PC-9 (cell line): ENCODE measurements at regions not wholly inside any gene's neighbourhood (a gene's known extent, or its start where the extent isn't known, plus 50 kb on each side); places are given as distances from the start of the nearest gene placed in this dataset.

Experiments used
- BruUV-seq: library from RNA; stranded (reverse); fragments of 400-500 nt; replicated peaks from 2 replicates; lab custom pipeline; 2021; lab: Mats Ljungman, UMichigan
- CTCF ChIA-PET: fragments of 300-600 bp; sonication (Branson Sonifier 250); formaldehyde crosslinking; loops from one replicate; lab custom pipeline; 2022; ENCODE audit warnings: antibody characterized with exemption; lab: Charles Lee
- POLR2A ChIA-PET: fragments of 300-600 bp; sonication (Branson Sonifier 250); formaldehyde crosslinking; loops from one replicate; lab custom pipeline; 2022; ENCODE audit warnings: antibody characterized with exemption; ENCODE audit not compliant: unreplicated experiment; lab: Charles Lee
- DNase-seq, 2 experiments: peaks; one replicate each; pipeline versions ENCODE4 v3.0.0 to v3.0.0-alpha.2; 2015 to 2022; ENCODE audit warnings: mixed read lengths in 1 of 2
- H2AFZ ChIP-seq: fragments of 200-600 bp; sonication (generic); 2 replicates; pipeline ENCODE4 v1.8.1; 2017; ENCODE audit warnings: antibody characterized with exemption
- H3F3A ChIP-seq: fragments of 200-600 bp; sonication (generic); 2 replicates; pipeline ENCODE4 v1.8.1; 2017; ENCODE audit warnings: antibody characterized with exemption, mild to moderate bottlenecking, low read depth; ENCODE audit not compliant: insufficient read depth
- H3K27ac ChIP-seq: fragments of 200-600 bp; sonication (generic); 2 replicates; pipeline ENCODE4 v1.6.1; 2016; ENCODE audit warnings: mixed run types
- H3K27me3 ChIP-seq: fragments of 200-600 bp; sonication (generic); 2 replicates; pipeline ENCODE4 v1.6.1; 2016; ENCODE audit warnings: low read depth, mixed run types; ENCODE audit not compliant: insufficient read depth
- H3K36me3 ChIP-seq: fragments of 200-600 bp; sonication (generic); 2 replicates; pipeline ENCODE4 v1.6.1; 2016; ENCODE audit warnings: low read depth, mixed run types
- H3K4me1 ChIP-seq: fragments of 200-600 bp; sonication (generic); replicated peaks from 2 replicates; pipeline ENCODE4 v1.6.1; 2016; ENCODE audit warnings: mixed run types; ENCODE audit not compliant: insufficient read depth
- H3K4me2 ChIP-seq: fragments of 200-600 bp; sonication (generic); 2 replicates; pipeline ENCODE4 v1.6.1; 2017; ENCODE audit warnings: mixed run types
- H3K4me3 ChIP-seq: fragments of 200-600 bp; sonication (generic); 2 replicates; pipeline ENCODE4 v1.6.1; 2016; ENCODE audit warnings: mixed run types
- H3K79me2 ChIP-seq: fragments of 200-600 bp; sonication (generic); 2 replicates; pipeline ENCODE4 v1.6.1; 2017; ENCODE audit warnings: low read depth, mixed run types
- H3K9me2 ChIP-seq: fragments of 200-600 bp; sonication (generic); 2 replicates; pipeline ENCODE4 v1.8.1; 2017; ENCODE audit warnings: mild to moderate bottlenecking; ENCODE audit not compliant: insufficient read depth
- H3K9me3 ChIP-seq: fragments of 200-600 bp; sonication (generic); 2 replicates; pipeline ENCODE4 v1.8.1; 2016; ENCODE audit warnings: low read depth; ENCODE audit not compliant: insufficient read depth
- H4K20me1 ChIP-seq: fragments of 200-600 bp; sonication (generic); 2 replicates; pipeline ENCODE4 v1.8.1; 2017; ENCODE audit not compliant: insufficient read depth
- CTCF ChIP-seq: fragments of 200-600 bp; sonication (generic); conservative IDR thresholded peaks from 2 replicates; pipeline ENCODE4 v1.6.1; 2017; ENCODE audit warnings: mixed run types, antibody characterized with exemption, mild to moderate bottlenecking, moderate library complexity
- EZH2 ChIP-seq: fragments of 200-600 bp; sonication (generic); IDR thresholded peaks from 2 replicates; pipeline ENCODE4 v1.8.0; 2017; ENCODE audit warnings: antibody characterized with exemption, low read depth
- intact Hi-C: fragments of 100-400 bp; cut with micrococcal nuclease; formaldehyde crosslinking; loops from one replicate; pipeline ENCODE4 v1.10.0; 2022; ENCODE audit not compliant: unreplicated experiment

DNA sequence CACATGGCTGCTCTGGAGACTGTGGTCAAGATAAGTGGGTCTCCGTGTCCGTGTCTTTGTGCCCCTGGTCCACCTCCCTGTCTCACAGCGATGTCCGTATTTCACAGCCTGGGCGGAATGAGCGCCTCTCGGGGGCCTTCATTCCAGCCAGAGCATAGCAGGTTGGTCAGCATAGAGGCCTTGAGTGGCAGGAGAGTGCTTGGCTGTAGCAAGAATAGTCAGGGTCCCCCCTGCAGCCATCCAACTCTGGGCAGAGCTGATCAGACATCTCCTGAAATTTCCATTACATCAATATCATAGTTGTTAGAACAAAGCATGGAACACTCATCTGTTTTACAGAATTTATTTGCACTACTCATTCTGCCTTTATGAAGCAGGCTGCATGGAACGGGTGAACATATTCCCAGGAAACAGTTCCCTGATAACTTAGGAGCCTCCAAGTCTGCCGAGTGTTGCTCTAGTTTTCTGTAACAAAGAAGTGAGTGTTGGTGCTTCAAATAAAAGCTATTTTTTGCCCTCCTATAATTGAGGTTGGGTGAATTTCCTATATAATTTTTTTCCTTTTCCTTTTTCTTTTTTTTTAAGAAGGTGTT is 255.3 kb downstream of the INHBA start:
- Histone ChIP-seq H3K9me2 (no peaks in the 10 kb centered on the region), H3K36me3 (no peaks in the 10 kb centered on the region), H3K27ac (no peak overlapping the region), H3K4me2 (no peak overlapping the region), H3K4me3 (no peak overlapping the region), H2AFZ (no peak overlapping the region), H3F3A (no peaks in the 10 kb centered on the region), H3K27me3 (no peaks in the 10 kb centered on the region), H4K20me1 (no peaks in the 10 kb centered on the region), H3K4me1 (peaks cover 16% of the 10 kb centered on the region), H3K9me3 (peaks cover 10% of the 10 kb centered on the region; the same call in 1 of the 2 replicates), H3K79me2 (no peaks in the 10 kb centered on the region)
- intact Hi-C loops = no loop called here
- ChIA-PET CTCF (interaction anchor here (0.6 kb wide), 1 partner anchor 363 kb away, joined by 6 read pairs; no protein-coding TSS in a partner anchor), POLR2A (no interaction called here)
- TF ChIP-seq EZH2 (no peak), CTCF (no peak)
- BruUV-seq = no TSS peak
- no peak for DNase-seq

GRCh38 chr7:41446606-41447449 is 256.1 kb downstream of the INHBA start:
- TF ChIP-seq CTCF (no peak), EZH2 (no peak)
- H3K9me2 ChIP-seq = no peaks in the 10 kb centered on the region
- intact Hi-C loops = no loop called here
- DNase-seq = no peak
- H3K27me3 ChIP-seq = no peaks in the 10 kb centered on the region
- peaks cover 10% of the 10 kb centered on the region; the same call in 1 of the 2 replicates for H3K9me3 ChIP-seq
- H3K4me2 ChIP-seq = no peak overlapping the region
- H3K4me3 ChIP-seq = no peak overlapping the region
- no peaks in the 10 kb centered on the region for H3K79me2 ChIP-seq
- POLR2A ChIA-PET = no interaction called here
- H2AFZ ChIP-seq = no peak overlapping the region
- H3K4me1 ChIP-seq = peaks cover 14% of the 10 kb centered on the region
- H3K27ac ChIP-seq = no peak overlapping the region
- no peaks in the 10 kb centered on the region for H3K36me3 ChIP-seq
- CTCF ChIA-PET = no interaction called here
- BruUV-seq = no TSS peak
- H4K20me1 ChIP-seq = no peaks in the 10 kb centered on the region
- no peaks in the 10 kb centered on the region for H3F3A ChIP-seq

DNA sequence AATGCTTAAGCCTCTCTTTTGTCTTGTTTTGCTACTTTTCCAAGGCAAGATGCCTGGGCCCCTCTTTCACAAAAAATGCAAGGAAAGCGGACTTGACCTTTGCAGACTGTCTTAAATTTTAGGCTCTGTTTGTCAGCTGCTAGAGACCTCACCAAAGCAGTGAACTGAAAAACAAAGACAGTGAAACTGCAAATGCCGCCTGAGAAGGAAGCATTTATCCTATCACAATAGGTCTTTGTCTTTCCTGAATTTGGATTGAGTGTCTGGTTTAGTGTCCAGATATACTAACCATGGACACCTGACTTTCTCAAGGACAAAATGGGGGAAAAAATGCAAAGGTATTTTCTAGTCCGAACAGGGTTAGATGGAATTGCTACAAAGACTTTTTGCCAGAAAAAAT is 256.9 kb downstream of the INHBA start:
- DNase-seq = no peak
- Histone ChIP-seq H3K27me3 (no peaks in the 10 kb centered on the region), H3K4me3 (no peak overlapping the region), H3K4me2 (no peak overlapping the region), H3K79me2 (no peaks in the 10 kb centered on the region), H3K9me3 (peaks cover 10% of the 10 kb centered on the region; the same call in 1 of the 2 replicates), H3K9me2 (no peaks in the 10 kb centered on the region), H4K20me1 (no peaks in the 10 kb centered on the region), H3K27ac (no peak overlapping the region), H2AFZ (no peak overlapping the region), H3K36me3 (no peaks in the 10 kb centered on the region), H3K4me1 (peaks cover 9% of the 10 kb centered on the region), H3F3A (no peaks in the 10 kb centered on the region)
- POLR2A ChIA-PET = no interaction called here
- no TSS peak for BruUV-seq
- TF ChIP-seq CTCF (no peak), EZH2 (no peak)
- intact Hi-C loops = no loop called here
- CTCF ChIA-PET = no interaction called here
